HG03460 (cell line): ENCODE measurements at regions not wholly inside any gene's neighbourhood (a gene's known extent, or its start where the extent isn't known, plus 50 kb on each side); places are given as distances from the start of the nearest gene placed in this dataset.

Source experiments
- ATAC-seq: cut with Tn5 transposase; IDR thresholded peaks from one replicate; pipeline ENCODE4 v1.9.1; 2021; ENCODE audit not compliant: unreplicated experiment

DNA sequence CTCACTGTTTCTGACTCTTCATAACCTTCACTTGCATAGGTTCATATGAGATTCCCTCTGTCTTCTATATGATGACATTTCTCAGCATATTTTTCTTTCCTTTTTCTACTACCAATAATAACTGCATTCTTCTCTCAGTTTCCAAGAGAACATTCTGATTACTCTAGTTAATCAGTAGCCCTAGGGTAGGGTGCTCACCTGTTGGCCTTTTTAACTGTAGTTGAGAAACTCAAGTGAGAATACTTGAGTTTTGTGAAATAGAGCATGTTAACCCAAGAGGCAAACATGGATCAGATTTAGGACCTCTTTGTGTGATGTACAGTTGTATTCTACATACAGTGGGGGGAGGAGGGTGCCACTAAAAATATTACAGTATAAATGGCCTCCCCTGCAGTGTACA is 308.0 kb downstream of the CMPK2 start:
- ATAC-seq: no peak

DNA sequence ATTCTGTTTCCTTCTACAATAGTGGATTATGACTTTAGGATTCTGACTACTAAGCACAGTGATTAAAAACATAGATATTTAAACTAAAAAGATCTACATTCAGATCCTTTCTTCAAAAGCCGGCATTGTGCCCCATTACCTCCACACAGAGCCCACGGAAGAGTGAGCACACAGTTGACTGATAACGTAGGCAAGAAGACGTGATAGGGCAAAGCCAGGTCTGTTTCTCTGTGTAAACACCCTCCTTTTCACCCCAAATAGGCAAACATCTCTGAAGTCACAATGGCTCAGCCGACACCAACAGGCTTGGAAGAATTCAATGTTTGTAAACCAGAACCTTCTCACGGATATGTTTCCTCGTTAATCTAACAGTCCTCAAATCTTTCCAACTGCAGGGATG is 302.9 kb downstream of the CMPK2 start:
- ATAC-seq: no peak

DNA sequence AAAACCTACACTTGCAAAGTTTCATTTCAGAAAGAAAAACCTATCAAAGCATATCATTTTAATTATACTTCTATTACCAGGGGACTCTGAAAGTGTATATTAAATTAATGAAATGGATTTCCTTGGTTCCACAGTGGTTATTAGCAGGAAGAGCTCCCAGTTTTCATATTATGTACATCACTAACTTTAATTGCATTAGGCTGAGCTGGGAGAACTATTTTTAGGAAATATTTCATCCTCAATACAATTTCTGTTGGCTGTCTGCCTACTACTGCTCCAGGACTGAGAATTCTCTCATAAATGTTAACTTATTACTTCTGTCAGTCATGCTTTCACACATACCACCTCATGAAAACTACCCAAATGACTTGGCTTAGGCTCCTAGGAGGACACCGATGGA is 301.4 kb downstream of the CMPK2 start:
- no peak for ATAC-seq

DNA sequence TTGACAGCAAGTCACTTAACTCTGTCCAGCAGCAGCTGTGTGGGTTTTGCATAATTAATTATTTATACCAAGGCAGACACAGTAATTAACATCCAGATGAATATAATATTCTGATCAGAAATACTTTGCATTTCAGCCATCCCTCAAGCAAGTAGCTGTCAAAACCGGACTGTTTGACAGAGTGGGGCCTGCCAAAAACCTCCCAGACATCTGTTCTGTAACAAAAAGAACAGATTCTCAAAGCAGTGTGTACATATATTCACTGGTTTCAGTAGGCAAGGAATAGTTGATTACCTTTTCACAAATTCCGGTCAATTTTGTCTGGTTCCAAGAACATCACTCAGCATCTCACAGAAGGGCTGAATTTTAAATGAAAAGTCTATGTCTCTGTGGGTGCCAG is 291.6 kb downstream of the CMPK2 start:
- ATAC-seq: no peak

DNA sequence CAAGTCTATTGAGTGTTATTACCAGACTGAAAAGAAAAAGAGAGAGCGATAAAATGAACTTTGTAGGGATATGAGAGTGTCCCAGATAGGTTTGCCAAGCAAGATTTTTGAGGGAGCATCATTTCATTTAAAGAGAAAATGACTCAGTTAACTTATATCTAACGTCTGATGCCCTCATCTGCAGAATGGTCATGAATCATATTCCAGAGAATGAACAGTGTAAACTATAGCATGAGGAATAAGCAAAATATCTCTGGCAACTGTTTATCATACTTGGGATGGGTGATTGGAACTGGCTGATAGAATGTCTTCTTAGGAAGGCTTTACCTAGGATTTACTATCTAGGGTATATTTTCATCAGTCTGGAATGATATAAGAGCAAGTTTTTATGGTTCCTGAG is 289.4 kb downstream of the CMPK2 start:
- no peak for ATAC-seq

DNA sequence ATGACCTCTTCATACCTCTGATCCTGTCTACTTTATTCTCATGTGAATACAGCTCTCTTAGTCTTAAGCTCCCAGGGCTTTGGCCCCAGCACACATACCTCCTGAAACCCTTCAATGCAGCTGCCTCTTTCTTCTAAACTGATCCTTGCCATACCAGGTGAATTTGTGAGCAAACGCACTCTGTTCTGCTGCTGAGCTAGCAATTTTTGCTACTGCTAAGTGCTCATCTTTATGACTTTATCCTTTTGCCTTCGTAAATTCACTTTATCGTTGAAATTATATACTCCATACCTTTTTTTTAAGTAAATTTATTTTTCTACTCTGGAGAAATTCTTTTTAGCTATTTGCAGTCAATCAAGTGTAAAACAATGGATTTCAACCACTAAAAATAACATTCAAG is 287.7 kb downstream of the CMPK2 start:
- no peak for ATAC-seq

DNA sequence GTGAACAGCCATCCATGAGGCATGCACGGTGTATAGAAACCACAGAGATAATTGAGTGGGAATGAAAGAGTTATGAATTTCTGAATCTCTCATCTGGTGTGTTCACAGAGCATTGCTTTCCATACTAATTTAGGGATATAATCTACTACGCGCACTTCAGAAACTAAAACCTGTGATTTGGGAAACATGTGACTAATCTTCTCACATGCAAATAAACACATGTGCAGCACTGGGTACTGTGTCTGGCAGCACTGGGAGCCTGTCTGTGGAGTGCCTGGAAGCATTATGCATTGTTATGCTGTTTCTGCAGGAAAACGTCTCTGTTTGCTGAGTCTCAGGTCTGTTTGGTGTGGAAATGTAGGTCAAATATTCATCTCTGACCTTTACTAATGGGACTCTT is 287.3 kb downstream of the CMPK2 start:
- ATAC-seq: no peak

DNA sequence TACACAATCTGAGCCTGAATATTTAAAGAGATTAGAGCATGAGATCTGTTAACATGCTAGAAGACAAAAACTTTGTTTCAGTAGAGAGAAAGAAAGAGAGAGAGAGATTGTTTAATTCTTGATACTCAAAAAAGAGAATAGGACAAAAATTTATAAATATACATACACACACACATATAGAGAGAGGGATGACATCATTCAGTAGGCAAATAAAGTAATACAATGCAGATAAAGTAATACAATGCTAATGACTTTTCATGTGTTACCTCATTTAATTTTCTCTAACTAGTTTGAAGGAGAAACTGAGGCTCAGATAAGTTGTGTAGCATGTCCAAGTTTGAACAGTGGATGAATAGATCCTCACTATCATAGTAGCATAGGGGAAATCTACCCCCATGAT is 286.4 kb downstream of the CMPK2 start:
- ATAC-seq: no peak

DNA sequence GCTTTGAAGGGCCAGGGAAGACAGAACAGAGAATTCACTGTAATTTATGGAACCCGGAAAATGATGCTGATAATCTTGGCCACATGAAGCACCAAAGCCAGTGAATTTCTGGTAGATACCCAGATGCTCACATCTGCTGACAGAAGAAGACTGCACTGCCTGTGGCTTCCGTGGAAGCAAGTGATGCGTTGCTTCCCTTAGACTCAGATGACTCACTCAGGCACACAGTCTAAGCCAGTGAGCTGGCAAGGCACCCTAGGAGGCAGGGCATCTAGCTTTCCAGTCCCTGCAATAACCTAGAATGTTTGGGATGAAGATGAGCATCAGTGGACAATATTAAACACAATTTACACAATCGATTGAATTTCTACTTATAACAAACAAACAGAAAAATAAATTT is 284.7 kb downstream of the CMPK2 start:
- no peak for ATAC-seq

DNA sequence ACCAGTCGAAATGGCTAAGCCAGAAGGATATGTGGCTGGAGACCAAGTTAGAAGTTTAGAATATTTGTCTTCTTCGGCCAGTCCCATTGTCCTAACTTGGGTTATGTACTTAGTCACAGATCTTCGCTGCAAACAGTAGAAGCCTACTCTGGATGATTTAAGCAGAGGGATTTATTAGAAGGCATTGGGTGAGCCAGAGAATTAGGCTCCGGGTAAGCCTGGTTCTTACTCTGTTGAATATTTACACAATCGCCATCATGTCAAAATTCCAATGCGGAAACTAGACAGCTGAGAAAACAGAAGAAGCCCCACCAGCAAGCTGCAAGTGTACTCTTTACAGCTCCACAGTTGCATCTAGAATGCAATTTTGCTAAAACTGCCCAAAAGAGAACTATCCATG is 276.6 kb downstream of the CMPK2 start:
- ATAC-seq: no peak

DNA sequence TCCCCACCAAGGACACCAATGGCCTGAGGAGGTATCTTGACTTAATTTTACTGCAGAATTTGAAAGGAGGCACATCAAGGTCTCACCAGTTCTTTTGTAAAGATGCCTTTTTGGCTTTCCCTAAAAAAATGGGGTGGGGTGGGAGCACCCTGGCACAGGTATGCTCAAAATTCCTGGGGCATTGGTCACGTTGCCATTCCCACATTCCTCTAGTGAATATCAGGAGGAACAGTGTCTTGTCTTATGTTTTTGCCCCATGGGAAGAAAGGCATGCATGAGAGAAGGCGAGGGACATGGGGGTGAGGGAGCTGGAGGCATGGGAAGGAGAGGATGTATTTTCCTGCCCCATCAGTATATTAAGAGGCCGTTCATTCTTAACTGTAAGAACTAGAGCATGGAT is 275.3 kb downstream of the CMPK2 start:
- ATAC-seq: no peak

DNA sequence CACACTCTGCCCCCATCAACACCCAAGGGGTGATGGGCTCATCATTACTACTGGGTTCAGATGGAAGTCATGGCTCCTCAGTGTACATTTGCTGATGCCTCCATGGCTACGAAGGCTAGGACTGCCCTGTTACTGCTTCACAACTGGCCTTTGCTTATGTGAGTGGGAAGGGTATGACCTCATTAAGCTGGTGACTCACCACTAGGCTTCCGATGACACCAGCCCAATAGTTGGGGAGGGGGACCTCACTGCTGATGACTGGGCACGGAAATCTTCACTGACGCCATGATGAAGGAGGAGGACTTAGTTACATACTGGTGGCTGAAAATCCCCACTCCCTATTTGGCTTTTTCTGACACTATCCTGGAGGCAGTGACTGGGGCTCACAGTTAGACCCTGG is 263.2 kb downstream of the CMPK2 start:
- ATAC-seq: no peak

DNA sequence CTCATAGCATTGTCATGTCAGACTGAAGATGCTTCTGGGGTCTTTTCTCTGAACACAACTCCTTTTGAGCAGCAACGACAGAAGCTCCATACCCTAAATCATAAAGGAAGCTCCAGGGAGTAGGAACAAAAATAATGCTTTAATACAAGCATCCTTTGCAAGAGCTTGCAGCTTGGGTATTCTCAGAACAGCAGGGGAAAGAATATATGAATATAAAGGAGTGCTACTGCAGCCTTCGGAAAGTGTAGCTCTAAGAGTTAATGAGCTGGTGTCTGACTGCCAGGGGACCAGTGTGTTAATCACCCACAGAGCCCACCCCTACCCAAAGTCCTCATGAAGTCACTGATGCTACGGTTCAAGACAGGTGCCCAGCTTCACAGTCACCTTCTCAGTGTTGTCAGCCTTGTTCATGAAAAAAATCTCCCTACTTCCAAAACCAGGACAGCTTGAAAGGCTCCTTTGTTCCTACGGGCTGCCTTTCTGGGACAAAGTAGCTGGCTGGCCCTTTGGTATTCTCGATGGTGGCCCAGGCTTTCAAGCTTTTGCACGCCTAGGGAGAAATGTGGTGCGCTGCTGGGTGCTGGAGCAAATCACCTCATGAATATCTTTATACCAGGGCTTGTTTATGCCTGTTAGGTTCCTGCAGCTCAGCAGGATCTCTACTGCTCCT is 259.7 kb downstream of the CMPK2 start:
- no peak for ATAC-seq

DNA sequence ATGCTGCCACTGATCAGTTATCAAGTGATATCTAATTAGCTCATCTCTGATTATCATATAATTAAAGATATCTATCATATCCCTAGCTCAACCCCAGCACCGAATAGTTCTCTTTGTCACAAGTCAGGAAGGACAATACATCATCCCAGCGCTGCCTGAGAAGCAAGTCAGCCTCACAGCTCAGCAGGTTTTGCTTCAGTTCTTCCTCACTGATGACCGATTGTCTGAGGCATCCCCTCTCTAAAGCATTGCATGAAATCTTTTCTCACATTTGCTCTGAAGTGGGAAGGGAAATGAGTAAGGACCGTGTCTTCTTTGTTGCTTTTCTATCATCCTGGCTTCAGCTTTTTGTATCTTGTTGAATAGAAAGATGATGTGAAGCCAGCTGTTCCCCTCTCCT is 247.9 kb downstream of the CMPK2 start:
- no peak for ATAC-seq

DNA sequence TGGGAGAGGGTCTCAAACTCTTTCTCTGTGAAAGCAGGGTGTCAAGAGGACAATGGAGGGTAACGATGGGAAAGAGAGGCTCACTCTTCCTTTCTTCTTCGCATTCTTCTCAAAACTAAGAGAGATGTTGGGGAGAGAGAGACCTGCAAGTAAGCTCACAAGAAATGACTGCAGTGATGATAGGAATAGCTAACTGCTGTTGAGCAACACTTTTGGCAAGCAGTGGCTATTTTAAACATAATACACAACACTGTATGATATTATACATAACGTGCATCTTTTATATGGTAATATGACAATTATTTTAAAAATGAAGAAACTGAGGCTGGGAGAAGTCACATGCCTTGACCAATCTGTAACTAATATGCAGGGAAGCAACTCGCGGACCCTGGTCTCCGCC is 247.5 kb downstream of the CMPK2 start:
- ATAC-seq: no peak

DNA sequence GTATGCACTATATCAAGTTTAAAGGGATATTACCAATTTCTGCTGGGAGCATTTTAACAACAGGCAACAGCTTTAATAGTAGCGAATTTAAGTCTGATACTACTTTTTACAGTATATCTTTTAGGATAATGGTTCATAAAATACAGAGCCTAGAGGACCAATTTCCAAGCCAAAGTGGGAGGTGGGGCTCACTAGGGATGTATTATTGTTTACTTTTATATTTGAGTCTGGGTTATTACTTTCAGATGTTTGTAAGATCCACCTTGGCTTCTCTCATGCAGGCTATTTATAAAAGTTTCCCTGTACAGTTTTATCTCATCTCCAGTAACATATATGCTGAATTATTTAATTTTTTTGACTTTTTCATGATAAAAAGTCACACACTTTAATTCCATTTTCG is 242.0 kb downstream of the CMPK2 start:
- ATAC-seq: no peak

DNA sequence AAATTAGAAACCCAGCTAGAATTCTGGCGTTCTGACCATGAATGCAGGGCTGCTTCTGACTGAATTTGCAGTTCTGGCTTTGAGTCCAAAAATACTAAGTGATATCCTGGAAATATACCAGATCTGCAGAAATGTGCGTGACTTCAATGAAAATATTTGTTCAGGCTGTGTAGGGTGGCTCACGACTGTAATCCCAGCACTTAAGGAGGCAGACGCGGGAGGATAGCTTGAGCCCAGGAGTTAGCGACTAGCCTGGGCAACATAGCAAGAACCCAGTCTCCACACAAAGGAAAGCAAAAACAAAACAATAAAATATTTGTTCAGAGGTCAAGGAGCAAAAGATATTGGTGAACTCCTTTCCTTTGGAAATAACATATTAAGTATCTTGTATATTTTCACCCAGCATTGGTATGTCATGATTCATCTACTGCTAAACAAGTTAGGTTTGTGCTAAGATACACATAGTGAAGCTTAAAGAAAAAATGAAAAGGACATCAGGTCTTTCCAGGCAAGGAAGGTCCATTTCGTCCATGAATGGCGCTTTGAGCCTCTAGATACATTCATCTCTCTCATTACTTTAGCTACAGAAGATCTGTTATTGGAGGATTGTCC is 239.2 kb downstream of the CMPK2 start:
- no peak for ATAC-seq

DNA sequence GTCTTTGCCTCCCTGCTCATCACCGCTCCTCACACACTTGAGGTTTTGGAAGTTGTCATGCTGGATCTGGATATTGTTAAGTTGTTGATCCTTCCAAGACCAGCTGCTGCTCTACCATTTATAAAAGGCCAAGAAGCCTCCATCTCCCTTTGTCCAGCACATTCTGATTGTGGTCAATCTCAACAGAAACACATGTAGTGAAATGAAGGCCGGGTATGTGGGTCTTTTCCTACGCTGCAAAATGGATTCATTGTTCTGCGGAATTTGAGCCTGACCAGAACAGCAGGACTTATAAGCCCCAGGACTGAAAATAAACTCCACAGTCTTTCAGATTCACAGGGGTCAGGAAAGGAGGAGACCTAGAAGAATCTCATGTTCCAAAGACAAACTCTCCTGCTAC is 238.4 kb downstream of the CMPK2 start:
- no peak for ATAC-seq

DNA sequence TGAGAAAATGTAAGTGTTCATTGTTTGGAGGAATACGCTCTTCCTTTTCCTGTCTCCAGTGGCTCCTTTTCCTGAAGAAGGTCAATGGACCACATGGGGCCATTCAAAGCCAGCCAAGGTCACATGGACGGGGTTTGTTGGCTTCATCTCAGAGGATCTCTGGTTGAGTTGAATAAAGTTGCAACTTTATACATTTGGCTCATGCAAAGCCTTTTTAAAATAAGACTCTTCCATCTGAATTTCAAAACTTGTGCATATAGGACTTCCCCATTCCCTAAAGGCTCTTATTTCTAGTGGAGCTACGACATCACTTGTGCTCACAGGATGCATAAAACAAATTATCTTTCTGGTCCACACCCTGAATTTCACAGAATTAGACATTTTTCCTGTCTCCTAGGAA is 235.5 kb downstream of the CMPK2 start:
- no peak for ATAC-seq

DNA sequence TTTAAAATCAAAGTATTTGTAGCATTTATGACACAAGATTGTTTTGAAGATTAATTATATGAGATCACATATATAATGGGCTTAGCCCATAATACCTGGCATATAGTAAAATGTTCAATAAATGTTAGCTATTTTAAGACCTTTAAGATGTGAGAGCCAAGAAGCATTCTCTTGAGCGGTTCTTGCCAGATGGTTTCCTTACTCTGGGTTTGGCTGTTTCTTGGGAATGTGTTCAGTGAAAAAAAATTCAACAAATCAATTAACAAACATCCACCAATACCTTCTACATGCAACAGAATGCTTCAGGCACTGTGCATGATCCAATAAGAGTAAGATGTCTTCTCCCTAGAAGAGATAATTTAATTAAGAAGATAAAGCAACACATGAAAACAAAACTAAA is 230.4 kb downstream of the CMPK2 start:
- no peak for ATAC-seq

DNA sequence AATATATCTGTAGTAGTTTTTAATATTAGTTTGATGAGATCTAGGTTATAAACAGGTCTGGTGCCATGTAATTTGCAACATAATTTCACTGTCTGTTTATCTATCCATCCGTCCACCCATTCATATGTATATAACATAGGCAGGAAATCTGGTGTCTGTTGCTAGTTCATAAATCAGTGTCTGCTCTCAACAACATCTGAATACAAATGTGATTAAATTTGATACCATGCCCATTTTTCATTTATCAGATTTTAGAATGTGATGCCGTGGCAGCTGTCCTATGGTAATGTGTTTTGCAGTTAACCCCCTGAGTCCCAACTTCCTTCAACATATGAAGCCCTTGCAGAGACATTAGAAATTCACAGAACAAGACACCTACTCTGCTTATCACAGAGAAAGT is 228.4 kb downstream of the CMPK2 start:
- no peak for ATAC-seq

DNA sequence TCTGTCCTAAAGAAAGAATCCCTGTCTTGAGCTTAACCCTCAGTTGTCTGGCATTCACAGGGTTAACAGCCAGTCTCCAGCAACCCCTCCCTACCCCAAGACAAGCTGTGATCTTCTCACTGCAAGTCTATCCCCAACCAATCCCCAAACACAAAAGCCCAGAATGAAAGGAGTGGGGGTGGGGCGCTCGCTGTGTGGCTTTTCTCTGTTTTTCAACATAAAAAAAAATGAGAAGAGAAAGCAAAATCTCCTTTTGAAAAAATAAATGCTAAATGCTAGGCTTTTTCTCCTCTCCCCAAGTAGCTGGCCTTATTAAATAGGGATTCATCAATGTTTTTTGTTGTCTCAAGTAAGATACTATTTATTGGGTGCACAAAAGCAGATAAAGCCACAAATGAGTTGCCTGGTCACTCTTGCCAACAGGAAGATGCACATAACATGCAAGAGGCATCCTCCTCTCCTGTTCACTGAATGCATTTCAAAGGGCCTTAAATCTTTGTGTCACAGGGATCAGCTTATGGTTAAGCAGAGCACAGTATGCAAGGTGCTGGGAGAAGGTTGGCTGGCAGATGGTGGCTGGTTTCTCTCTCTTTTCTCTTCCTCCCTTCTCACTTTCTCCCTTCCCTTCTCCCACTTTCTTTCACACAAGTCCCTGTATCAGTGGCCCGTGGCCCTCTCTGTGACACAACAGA is 225.6 kb downstream of the CMPK2 start:
- ATAC-seq: no peak

DNA sequence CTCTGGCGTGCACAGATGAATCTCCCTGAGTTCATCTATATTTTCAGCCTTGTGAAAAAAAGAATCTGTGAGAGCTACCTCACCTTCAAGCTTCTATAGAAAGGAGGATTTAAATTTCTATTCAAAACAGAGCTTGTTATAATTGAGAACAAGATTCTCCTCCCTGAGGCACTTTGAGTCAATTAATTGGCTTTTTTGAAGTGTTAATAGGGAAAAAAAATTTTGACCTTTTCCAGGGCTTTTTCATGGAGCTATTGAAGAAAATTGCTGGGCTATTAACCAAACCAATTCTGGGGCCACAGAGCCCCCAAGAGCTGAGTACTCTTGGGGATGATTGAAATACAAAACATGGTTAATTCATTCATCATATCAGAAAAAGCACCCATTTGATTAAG is 225.1 kb downstream of the CMPK2 start:
- ATAC-seq: no peak
